Cerebellar nuclear complex (tissue), 1 donor: ENCODE measurements at regions not wholly inside any gene's neighbourhood (a gene's known extent, or its start where the extent isn't known, plus 50 kb on each side); places are given as distances from the start of the nearest gene placed in this dataset.

Experiments used
- DNase-seq, 2 experiments: peaks; one replicate each; lab custom pipeline; 2025; lab: John Stamatoyannopoulos, UW

DNA sequence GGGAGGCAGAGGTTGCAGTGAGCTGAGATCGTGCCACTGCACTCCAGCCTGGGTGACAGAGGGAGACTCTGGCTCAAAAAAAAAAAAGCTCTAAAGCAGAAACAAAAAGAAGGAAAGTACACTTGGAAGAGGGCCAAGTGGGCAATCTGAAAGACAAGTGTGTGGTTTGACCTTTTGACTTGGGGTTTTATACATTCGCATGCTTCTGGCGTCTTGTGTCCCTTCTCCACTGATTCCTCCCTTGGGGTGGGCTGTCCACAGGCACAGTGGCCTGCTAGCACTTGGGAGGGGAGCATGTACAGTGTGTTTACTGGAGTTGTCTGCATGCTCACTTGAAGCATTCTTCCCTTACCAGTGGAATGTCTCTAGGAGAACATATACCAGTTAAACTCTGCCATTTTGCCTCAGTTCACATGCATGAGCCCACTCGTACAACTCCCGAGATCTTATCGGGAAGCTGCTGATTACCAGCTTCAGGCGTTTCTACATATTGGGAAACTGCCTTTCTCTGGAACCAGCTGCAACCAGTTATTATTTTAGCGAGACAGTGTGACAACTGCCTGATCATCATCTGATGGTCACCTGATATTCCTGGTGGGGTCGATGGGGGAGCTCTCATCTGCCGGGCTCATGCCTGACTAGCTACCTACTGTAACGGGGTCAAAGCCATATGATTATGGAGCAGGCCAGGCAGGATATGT lies 113.5 kb upstream of the ZNF678 start:
- no peak for DNase-seq

DNA sequence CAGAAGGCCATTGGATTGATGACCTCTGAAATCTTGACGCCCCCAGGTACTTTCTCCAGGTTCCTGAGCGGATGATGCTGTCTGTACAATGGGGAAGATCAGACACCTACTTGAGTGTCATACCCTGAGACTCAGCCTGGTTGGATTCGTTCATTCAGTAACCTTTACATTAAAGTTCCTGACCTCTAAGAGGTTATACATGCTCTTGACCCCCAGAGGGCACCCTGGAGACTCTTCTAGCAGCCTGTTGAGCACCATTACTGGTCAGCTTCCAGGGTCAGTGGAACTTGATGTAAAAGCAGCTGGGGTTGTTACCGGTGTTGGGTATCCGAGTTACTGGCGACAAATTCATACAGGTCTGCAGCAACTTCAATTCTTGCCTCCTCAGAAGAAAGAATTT lies 114.3 kb upstream of the ZNF678 start:
- DNase-seq, result no peak

DNA sequence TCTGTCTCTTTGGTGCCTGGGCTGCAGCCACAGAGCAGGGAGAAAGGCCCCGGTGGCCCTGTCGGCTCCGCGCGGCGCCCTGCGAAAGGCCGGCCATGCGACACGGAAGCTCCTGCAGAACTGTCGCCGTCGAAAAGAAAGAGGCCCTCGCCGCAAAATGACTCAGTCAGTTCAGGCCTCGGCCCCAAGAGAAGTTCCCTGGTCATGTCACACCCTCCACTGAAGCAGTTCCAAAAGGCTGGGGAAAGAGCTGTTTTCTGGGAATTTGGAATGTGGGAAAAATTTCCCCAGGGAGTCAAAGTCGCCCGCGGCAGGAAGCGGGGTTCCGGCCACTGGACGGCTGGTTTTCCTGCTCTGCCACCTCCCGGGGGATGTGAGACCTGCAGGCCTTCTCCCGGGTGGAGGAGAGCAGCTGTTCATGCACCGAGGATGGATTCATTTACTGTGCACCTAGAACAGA lies 115.8 kb upstream of the ZNF678 start:
- DNase-seq, result no peak

DNA sequence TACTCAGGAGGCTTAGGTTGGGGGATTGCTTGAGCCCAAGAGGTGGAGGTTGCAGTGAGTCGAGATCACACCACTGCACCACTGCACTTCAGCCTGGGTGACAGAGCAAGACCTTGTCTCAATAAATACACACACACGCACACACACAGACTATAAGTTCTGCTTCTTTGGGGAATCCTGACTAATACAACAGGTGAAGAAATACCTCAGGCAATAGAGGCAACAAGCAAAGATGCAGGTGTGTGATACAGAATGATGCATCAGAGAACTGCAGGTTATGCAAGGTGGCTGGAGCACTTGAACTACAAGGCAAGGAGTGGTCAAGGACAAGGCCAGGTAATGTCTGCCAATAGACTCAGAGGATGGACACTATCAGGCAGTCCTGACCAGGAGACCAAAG lies 117.6 kb upstream of the ZNF678 start:
- DNase-seq, result no peak

DNA sequence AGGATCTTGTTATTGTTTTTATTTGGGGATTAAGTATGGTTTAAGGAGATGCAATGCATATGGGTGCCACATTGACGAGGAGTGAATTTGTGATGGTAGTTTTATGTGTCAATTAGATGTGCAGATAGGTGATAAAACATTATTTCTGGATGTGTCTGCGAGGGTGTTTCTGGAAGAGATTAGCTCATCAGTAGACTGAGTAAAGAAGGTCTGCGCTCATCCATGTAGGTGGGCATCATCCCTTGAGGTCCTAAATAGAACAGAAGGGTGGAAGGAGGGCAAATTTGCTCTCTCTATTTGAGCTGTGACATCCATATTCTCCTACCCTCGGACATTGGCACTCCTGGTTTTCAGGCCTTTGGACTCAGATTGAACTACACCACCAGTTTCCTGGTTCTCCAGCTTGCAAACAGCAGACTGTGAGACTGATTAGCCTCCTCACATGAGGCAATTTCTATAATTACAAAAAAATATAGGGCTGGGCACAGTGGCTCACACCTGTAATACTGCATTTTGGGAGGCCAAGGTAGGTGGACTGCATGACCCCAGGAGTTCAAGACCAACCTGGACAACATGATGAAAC lies 118.2 kb upstream of the ZNF678 start:
- no peak for DNase-seq

DNA sequence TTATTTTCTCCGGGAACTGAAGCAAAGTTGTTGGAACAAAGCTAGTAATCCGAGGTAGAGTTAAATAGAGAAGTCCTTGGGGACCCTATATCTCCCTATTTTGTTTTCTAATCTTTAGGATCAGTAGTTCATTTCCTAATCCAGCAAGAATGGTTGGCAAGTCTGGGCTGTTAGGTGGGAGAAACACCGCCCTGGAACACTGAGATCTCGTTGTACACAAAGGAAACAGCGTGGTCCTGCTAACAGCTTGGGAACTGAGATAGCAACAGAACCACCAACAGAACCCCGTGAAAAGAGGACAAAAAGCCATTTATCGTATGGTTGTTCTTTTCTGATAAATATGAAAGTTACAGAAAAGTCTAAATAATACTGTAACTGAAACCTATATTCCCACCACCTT lies 121.9 kb upstream of the CDC42BPA start:
- no peak for DNase-seq

DNA sequence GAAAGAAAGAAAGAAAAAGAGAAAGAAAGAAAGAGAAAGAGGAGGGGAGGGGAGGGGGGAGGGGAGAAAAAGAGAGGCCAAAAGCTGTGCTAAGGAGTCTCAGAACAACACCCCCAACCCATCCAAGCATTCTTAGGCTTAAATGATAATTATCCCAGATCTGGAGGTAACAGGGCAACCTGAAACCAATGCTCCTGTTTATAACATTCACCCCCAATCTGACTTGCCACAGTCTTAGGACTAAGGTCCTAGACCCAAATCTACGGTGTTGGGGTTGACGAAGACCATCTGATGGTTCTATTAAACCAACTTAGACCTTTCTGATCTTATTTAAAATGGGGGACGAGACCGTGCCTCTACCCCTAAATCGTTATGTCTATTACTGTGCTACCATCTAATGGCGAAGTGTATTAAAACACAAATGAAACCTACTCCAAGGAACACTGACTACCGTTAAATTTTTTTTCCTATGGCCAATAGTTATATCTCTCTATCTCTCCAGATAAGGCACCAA lies 119.3 kb upstream of the CDC42BPA start:
- peak in 1 of 2 experiments; percentile 13 for DNase-seq

DNA sequence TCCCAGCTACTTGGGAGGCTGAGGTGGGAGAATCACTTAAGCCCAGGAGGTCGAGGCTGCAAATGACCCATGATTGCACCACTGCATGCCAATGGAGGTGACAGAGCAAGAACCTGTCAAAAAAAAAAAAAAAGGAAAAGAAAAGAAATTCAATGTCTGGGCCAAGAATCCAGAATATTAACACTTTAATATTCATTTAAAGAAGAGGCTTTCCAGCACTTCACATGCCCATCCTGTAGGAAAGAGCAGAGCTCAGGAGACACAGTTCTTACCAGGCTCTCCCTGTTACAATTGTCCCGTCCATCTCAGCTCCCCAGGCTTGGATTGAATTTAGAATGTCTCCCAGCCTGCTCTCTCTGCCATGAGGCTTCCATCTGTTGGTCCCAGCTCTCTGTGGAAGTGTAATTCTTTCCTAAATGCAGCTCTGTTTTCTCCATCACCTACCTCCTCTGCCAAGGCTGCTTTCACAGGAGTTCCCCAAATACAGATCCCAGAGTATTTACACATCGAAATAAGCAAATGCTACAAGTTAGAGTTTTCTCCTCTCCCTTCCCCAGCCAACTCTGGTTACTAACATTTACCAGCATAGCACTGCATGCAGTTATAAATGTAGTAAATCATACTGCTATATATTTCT lies 116.6 kb upstream of the CDC42BPA start:
- no peak for DNase-seq

DNA sequence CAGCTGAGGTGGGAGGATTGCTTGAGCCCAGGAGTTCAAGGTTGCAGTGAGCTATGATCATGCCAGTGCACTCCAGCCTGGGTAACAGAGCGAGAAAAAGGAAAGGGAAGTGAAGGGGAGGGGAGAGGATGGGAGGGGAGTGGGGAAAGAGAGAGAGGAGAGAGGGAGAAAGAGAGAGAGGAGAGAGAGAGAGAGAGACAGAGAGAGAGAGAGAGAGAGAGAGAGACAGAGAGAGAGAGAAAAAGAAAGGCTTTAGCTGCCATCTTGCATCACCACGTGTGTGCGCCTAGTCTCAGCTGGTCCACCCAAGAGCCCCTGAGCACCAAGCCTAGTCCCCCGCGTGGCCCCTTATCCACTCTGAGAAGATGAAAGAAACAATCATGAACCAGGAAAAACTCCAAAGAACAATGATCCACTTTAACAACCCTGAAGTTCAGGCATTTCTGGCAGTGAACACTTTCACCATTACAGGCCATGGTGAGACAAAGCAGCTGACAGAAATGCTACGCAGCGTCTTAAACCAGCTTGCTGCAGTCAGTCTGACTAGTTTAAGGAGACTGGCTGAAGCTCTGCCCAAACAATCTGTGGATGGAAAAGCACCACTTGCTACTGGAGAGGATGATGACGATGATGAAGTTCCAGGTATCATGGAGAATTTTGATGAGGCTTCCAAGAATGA lies 115.5 kb upstream of the CDC42BPA start:
- DNase-seq, result no peak

DNA sequence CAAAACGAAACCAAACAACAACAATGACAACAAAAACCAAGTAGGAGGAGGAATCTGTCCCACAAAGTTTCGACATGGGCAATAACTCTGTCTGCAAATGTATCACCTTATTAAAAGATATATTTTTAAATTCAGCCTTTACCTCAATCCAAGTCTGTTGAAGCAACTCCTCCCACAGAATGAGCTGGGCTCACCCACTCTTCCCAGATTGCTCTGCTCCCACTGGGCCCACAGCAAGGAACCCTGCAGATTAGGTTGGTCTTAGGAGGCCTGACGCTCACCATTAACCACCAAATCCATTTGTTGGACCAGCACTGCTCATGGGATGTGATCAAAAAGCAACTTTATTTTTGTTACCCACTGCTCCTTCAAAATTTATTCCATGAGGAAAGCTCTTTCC lies 114.7 kb upstream of the CDC42BPA start:
- DNase-seq, result no peak

DNA sequence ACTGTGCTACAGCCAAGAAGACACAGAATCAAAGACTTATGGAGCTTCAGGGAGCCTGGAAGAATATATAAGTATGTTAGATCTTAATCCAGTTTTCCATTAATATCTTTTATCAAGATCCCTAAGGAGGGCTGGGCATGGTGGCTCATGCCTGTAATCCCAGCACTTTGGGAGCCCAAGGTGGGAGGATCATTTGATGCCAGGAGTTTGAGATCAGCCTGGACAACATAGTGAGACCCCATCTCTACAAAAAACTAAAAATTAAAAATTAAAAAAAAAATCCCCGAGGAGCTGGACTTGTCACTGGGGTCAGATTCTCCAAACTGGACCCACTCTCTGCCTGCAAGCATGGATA lies 113.9 kb upstream of the CDC42BPA start:
- no peak for DNase-seq

DNA sequence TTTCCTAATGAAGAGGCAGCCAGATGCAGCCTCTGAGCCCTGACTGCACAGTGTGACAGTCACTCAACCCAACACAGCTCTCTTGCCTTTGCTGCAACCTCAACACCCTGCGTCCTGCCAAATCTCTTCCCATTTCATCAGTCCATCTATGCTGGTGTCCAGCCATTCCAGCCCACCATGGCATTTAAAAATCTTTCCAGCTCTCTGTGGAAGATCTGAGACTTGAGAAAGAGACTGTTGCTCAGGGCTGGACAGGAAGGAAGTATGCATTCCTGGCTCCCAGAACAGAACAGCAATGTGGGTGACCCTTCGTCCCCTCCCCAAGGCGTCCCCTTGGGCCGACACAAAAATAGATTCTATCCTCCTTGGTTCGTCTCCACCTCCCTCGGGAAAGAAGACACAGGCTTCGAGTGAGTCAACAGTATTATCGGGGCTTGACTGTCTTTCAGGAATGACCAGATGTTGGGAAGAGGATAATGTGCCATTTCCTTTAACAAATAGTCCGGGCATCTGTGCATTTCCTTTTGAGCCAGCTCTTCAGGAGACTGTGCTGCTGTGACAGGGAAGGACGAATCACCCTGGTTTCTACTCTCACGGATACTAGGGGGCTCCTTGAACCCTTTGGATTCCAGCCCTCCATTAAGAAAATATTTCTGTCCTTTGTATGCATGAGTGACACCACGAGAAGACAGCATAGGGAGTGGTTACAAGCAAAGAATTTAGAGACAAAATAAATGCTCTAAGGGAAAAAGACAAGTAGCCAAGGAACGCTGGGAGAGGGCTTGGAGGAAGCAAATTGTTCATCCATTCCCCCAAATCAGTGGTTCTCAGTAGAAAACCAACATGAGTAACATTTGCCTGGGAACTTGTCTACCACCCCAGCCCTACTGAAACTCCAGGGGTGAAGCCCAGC lies 111.4 kb upstream of the CDC42BPA start:
- DNase-seq, result no peak

DNA sequence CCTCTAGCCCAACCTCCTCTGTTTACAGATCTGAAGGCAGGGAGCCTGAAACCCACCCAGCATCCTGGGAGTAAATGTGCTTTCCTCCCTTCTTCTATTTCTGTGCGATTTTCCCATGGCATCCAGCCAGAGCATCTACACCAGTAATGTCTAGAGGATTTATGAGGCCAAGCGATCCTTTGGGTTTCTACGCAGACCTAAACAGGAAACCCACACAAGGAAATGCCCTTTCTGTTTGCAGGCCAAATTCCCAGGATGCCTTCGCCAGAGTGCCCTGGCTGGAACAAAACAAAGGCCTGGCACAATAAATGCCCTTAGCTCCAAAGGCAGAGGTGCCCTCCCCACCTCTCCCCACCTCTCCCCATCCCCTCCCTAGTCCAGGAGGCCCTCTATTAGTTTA lies 110.5 kb upstream of the CDC42BPA start:
- DNase-seq, result no peak

DNA sequence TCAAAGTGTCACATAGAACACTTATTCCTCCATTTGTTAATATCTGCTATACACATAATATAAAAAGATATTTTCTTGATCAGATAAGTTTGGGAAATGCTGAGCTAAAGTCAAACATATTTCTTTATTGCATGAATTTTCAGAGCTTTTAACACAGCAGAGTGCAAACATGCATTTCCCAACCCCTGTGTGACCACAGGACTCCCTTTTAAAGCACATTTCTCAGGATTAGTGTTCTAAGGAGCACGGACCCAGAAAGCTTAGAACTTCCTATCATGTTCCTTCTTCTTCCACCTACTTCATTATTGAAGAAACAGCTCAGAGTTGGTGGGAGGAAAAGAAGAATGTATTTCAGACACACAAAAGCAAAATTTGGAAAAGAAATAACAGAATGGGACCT lies 109.1 kb upstream of the CDC42BPA start:
- no peak for DNase-seq

DNA sequence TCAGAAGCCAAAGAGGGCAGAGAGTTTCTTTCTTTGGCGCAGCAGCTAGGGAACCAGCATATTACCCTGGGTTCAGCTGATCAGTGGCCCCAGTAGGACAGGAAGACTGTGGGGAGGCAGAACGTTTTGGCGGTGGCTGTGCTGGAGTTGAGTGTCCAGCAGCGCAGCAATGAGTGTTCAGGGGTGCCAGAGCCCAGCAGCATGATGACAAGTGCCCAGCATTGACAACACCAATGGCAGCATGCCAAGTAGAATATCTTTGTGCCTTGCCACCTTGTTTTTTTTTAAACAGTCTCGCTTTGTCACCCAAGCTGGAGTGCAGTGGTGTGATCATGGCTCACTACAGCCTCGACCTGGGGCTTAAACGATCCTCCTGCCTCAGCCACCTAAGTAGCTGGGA lies 106.7 kb upstream of the CDC42BPA start:
- no peak for DNase-seq

DNA sequence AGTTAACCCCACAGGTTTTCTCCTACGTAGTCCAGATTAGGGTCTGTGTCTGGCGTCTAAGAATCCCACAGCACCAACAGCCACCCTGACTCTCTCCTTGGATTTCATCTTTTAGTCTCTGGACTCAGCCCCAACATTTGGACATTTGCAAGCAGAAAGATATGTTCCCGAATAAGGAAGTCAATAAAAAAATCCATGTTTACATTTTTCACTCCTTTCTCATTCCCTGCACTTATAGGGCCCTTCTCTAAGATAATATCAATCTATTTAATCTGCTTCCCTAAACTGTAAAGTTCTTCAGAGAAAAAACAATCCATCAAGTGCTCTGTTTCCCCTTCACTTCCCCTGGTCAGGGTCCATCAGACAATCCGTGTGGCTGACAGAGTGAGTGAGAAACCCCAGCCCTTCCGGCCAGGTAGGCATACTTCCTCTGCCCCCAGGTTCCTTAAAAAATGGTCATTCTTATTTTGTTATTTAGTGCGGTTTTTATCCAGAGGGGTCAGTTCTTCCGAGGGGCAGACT lies 105.9 kb upstream of the CDC42BPA start:
- DNase-seq, result no peak

DNA sequence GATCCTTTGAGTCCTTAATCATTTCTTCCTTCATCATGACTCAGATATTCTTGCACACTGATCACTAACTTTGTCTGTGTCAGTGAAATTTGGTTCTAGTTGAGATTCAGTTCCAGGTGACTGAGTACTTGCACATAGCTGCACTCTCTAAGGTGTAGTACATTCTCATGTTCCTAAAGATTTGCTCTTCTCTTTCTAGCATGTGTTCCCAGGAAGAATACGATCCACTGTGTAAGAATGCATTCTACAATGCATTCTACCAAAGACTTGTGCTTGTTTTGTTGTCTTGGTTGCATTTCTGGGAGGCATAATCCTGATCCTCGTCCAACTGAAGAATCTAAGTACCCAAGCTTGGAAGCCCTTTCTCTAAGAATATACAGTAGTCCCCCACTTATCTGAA lies 104.3 kb upstream of the CDC42BPA start:
- no peak for DNase-seq

DNA sequence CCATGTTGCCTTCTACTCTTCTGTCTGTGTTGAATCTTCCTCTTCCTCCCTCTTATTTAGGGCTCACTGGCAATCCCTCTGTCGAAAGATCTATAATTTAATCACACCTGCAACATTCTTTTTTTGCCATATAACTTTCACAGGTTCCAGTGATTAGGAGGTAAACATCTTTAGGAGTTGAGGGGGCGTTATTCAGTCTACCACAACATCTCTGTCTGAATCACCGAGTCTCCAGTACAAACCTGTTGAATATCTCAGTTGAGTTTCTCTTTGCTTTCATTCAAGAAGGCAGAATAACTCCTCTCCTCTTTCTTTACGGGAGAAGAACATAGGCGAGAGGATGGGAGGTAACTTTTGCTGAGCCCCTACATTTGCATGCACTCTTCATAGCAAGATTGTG lies 101.9 kb upstream of the CDC42BPA start:
- no peak for DNase-seq

DNA sequence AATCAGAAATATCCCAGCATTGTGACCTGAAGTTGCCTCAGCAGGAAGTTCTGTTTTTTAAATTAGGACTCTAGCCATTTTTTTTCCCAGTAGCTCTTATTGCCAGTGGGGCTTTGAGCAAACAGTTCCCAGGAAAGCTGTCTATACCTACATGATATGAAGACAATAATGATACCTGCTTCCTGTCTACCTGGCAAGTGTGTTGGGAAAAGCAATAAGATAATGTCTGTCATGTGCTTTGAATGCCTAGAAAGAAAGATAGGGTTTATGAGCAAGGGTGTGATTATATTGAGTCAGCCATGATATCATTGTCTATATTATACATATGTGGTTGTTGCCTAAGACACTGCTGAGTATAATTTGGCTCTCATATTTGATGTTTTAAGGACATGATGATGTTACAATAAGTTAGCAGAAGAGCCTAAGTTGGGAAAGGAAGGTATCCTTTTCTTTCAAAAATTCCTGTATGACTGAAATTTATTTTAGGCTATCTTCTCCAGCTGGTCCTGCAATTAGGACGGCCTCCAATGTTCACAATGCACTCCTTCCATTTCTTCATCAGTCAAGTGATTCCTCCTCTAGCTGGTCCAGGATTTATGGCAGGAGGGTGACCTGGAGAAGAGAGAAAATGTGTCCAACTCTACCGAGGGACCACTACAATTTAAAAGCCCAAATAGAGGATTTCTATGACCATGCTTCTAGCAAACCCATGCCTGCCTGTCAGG lies 99.6 kb upstream of the CDC42BPA start:
- no peak for DNase-seq

DNA sequence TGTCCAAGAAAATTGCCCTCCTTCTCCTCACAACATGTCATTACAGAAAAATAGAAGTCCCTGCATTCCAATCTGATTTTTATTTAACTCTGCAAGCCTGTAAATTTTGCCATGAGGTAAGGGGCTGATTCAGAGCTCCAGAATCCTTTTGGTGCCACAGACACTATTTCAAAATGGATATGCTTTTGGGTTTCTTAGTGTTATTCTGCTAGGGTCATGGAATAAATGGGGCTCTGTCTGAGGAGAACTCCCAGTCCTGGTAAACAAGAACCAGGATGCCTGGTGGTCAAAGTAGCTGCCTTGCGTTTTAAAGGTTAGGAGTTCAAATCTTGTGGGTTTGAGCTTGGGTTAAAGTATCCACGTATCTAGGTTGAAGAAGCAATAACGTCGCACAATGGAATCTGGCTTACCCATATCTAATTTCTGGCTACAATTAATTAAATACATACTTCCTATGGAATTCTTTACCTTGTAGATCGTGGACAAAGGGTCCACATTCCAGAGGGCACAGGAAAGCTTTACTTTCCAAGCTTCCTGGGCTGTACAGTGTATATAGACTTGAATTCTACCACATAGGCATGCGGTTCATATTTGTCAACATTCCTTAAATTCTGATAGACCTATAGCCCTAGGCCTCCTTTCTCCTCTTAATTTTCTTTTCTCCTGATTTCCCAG lies 98.0 kb upstream of the CDC42BPA start:
- DNase-seq, result no peak
